ENCODE measurements at regions not wholly inside any gene's neighbourhood (a gene's known extent, or its start where the extent isn't known, plus 50 kb on each side); places are given as distances from the start of the nearest gene placed in this dataset.

- TF ChIP-seq ZNF274 (IDR thresholded peaks at IDR 0.05; ENCODE audit: low read depth, low read length) (no peak), SUZ12 (IDR thresholded peaks at IDR 0.05; ENCODE audit: extremely low read depth, insufficient read depth, insufficient read length) (no peak), YY1 (IDR thresholded peaks at IDR 0.05; ENCODE audit: insufficient read depth, insufficient read length) (no peak)
Observed at GRCh38 chr7:91537260-91538152, 273.3 kb downstream of the FZD1 start.
